ENCODE measurements at regions not wholly inside any gene's neighbourhood (a gene's known extent, or its start where the extent isn't known, plus 50 kb on each side); places are given as distances from the start of the nearest gene placed in this dataset.
"Not testable (repeated sequence)": the region's sequence is repeated elsewhere in the genome, so short reads cannot be mapped to it uniquely, and the experiment has no call there.

DNA sequence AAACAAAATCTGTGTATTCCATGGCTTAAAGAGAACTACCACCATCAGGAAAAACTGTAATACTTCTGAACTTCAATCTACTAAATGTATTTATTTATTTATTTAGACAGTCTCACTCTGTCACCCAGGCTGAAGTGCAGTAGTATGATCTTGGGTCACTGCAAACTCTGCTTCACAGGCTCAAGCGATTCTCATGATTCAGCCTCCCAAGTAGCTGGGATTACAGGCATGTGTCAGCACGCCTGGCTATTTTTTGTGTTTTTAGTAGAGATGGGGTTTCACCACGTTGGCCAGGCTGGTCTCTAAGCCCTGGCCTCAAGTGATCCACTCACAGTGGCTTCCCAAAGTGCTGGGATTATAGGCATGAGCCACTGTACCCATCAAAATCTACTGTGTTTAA, 202.3 kb upstream of the POU1F1 start:
- DNase-seq: no peak

- DNase-seq: no peak
Observed at GRCh38 chr3:87473944-87474343, 197.6 kb upstream of the POU1F1 start.

- DNase-seq: no peak
Observed at GRCh38 chr3:87468938-87469337, 192.6 kb upstream of the POU1F1 start.

DNA sequence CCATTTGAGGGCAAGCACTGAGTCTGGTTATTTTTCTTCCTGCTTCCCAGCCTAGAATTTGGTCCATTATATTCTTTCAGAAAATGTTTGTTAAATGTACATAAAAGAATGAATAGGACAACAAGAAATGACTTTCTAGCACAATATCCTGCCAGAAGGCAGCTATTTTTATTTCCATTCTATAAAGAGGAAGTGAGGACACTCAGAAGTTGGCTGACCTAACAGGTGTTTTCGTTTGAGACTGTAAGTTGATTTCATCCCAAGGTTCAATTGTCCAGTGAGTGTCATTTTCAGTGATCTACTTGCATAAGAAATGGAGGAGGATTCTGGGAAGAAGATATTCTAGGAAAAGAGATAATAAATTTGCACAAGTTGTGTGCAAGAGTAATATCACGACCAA, 191.9 kb upstream of the POU1F1 start:
- no peak for DNase-seq

DNA sequence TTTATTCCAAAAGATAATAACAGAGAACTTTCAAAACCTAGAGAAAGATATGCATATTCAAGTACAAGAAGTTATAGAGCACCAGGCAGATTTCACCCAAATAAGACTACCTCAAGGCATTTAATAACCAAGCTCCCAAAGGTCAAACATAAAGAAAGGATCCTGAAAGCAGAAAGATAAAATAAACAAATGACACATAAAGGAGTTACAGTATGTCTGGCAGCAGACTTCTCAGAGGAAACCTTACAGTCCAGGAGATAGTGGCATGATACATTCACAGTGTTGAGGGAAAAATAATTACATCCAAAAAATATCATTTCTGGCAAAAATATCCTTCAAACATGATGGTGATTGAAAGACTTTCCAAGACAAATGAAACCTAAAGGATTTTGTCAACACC, 185.8 kb upstream of the POU1F1 start:
- DNase-seq: no peak

- DNase-seq: no peak
Observed at GRCh38 chr3:87461443-87461842, 185.1 kb upstream of the POU1F1 start.

GRCh38 chr3:87461036-87461435, 184.7 kb upstream of the POU1F1 start:
- DNase-seq: no peak

- no peak for DNase-seq
Observed at GRCh38 chr3:87448558-87448957, 172.2 kb upstream of the POU1F1 start.

DNA sequence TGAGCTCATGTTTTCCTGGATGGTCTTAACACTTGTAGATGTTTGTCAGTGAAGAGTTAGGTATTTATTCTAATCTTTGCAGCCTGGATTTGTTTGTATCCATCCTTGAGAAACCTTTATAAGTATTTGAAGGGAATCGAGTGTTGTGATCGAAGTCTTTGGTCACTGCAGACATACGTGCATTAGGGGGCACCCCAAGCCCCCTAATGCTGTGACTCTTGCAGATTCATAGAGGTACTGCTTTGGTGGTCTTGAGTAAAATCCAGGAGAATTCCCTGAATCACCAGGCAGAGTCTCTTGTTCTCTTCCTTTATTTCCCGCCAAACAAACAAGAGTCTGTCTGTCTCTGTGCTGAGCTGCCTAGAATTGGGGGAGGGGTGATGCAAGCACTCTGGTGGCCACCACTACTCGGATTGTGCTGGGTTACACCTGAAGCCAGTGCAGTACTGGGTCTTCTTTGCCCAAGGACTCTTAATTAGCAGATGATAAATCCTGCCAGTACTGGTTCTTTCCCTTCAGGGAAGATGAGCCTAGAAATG, 170.5 kb upstream of the POU1F1 start:
- no peak for DNase-seq

DNA sequence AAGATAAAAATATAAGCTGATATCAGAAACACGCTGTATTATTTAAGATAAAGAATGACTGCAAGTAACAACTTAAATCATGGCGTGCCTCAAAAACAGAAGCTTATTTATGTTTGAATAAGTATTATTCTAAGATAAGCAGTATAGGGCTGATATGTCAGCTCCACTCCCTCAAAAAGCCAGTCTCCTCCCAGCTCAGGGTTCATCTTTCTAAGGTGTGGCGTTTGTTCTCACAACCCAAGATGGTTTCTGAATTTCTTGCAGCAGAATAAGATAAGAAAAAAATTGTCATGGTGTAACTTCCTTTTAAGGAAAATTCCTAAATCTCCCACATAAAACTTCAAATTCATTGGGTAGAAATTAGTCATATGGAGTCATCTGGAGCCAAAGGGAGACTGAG, 166.1 kb upstream of the POU1F1 start:
- no peak for DNase-seq

- no peak for DNase-seq
Observed at GRCh38 chr3:87437765-87438164, 161.4 kb upstream of the POU1F1 start.

DNA sequence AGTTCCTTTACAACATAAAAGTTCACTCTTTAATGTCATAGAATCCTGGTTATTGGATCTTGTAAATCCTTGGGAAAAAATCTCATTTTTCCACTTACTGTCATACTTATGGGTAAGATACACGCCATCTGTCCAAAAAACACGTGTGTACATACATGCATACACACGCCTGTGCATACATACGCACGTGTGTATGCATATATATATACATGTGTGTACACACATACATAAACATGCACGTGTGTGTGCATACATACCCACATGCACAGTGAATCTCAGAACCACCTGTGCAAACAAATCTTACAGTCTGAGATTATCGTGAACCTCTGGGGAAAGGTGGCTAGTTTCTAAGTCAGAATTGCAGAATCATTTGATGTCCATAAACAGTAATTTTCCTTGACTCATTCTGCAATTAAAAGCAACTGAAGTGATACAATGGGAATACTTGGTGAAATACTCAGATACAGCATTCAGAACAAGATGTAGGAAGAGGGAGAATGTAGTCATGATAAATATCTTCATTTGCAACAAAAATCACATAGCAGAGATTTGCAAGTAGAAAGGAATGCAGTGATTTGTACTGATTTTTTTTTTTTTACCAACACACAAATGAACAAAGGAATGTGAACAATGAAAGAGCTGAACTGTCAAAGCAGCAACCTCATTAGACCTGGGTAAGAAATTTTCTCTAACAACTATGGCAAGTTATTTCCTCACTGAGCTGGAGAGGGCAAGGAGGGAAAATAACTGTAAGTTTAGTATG, 160.6 kb upstream of the POU1F1 start:
- DNase-seq: no peak

GRCh38 chr3:87435926-87436620, 159.7 kb upstream of the POU1F1 start:
- no peak for DNase-seq

- not testable (repeated sequence) for DNase-seq
Observed at GRCh38 chr3:87433445-87433844, 157.1 kb upstream of the POU1F1 start.

DNA sequence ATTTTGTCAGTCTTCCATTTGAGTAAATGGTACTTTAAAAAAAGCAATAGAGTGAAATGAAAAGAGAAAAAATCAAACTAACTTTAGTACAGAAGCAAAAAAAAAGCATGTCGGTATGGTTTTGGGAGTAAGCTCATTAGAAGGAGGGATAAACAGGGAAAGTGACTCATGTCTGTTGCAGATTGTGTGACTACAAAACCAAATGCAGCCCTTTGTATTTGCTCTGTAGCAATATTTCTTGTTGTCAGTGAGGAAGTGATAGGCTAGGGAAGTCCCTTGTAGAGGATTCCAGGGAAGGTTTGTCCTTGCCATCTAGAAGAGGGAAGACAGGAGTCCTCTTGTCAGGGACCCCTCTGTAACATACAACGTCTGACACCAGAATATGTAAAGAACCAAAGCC, 150.5 kb upstream of the POU1F1 start:
- no peak for DNase-seq

GRCh38 chr3:87425056-87425455, 148.7 kb upstream of the POU1F1 start:
- no peak for DNase-seq

DNA sequence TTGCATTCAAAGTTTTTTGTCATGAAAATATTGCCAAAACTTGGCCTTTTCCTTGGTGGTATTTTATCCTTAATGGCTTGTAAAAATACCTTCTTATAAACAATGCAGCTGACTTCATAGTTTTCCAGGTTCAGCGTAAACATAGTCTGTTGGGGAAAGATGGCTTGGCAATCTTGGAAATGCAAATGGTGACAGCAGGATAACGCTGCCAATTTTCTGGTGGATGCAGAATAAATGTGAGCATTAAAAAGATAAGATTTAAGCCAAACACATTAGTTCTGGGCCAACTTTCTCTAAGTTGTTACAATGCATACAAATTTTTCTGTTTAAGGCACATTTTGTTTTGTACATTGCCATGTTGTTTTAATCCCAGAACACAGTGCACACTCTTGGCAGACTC, 147.0 kb upstream of the POU1F1 start:
- no peak for DNase-seq

GRCh38 chr3:87422333-87422732, 145.9 kb upstream of the POU1F1 start:
- DNase-seq: no peak

DNA sequence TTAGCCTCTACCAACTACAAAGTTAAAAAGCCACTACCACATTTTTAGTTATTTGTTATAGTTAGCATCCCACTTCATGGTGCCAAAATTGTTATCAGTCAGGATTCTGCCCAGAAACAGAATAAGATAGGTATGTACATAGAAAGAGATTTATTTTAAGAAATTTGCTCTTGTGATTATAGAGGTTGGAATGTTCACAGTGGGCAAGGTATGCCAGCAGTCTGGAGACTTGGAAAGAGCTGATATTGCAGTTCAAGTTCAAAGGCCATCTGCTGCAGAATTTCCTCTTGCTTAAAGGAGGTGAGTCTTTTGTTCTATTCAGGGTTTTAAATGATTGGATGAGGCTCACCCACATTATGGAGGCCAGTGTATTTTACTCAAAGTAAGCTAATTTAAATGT, 143.8 kb upstream of the POU1F1 start:
- DNase-seq: no peak

GRCh38 chr3:87414271-87414670, 137.9 kb upstream of the POU1F1 start:
- DNase-seq: no peak

- DNase-seq: no peak
Observed at GRCh38 chr3:87413814-87414213, 137.4 kb upstream of the POU1F1 start.

DNA sequence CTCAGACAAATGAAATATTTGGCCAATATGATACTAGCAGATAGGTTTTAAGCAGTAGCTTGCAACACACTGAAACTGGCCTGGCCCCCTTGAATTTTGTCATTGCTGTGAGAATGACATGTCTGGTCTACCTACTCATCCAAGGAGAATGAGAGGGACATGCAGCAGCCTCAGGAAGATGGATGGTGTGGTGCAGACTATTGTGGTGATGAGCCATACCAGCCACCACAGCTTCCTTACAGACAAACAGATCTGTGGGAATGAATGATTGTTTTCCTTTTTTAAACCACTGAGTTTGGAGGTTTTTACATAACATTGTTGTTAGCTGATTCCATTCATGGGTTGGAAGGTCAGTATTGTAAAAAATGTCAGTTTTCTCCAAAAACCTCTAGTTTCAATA, 133.7 kb upstream of the POU1F1 start:
- DNase-seq: no peak

- no peak for DNase-seq
Observed at GRCh38 chr3:87398168-87398801, 121.9 kb upstream of the POU1F1 start.

- no peak for DNase-seq
Observed at GRCh38 chr3:87397211-87397610, 120.8 kb upstream of the POU1F1 start.

Measured in CD4-positive, alpha-beta T cell treated with Interleukin-21 for 1 hour (primary cell).